Prostate gland (tissue), 2 donors: ENCODE measurements at regions not wholly inside any gene's neighbourhood (a gene's known extent, or its start where the extent isn't known, plus 50 kb on each side); places are given as distances from the start of the nearest gene placed in this dataset.

Experiments
- CTCF ChIP-seq, 4 experiments: fragments of 200-600 bp in 2 of 4; fragments of 450-650 bp in 2 of 4; sonication (generic) in 2 of 4; IDR thresholded peaks; 1 replicate in 3 of 4; 2 replicates in 1 of 4; pipeline ENCODE4 v1.5.1; 2016 to 2019; ENCODE audit warnings: antibody characterized with exemption in 4 of 4, mild to moderate bottlenecking in 2 of 4, moderate library complexity in 2 of 4
- POLR2A ChIP-seq: fragments of 450-650 bp; IDR thresholded peaks from one replicate; pipeline ENCODE4 v1.6.1; 2016; ENCODE audit warnings: antibody characterized with exemption, mild to moderate bottlenecking

DNA sequence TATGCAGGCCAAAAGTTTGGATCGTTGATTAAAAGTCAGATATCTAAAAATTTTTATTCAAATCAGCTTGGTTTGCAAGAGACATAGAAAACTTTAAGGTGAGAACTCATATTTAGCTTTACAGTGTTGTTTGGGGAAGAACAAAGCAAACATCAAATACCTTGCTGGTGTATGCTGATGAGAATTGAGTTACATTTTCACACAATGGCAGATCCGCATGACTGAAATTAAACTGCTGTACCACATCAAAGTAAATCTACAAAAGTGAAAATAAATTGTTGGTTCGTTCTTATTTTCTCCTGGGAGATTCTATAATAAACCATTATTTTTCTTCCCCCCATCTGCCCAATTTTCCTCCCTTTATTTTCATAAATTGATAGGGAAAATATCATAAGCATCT, 198.2 kb upstream of the PCSK5 start:
- TF ChIP-seq CTCF (IDR thresholded peaks at IDR 0.05) (no peak), POLR2A (no peak)
